Activated CD8-positive, alpha-beta T cell treated with anti-CD3 and anti-CD28 coated beads for 36 hours (primary cell): ENCODE measurements at regions not wholly inside any gene's neighbourhood (a gene's known extent, or its start where the extent isn't known, plus 50 kb on each side); places are given as distances from the start of the nearest gene placed in this dataset.

ENCODE experiments used
- ATAC-seq: fragments of 200-7000 bp; cut with Tn5 transposase; one replicate; pipeline ENCODE4 v1.10.0; 2021; ENCODE audit warnings: mild to moderate bottlenecking, moderate library complexity
- CTCF ChIA-PET: fragments of 350-600 bp; sonication (Branson Sonifier 250); formaldehyde crosslinking; loops from one replicate; lab custom pipeline; 2021; ENCODE audit warnings: antibody characterized with exemption; lab: Charles Lee
- POLR2A ChIA-PET: fragments of 350-600 bp; sonication (Branson Sonifier 250); formaldehyde crosslinking; loops from one replicate; lab custom pipeline; 2021; ENCODE audit warnings: antibody characterized with exemption; lab: Charles Lee
- DNase-seq: peaks from one replicate; pipeline ENCODE4 v3.0.0-alpha.2; 2020
- H3K27ac Mint-ChIP-seq: one replicate; pipeline ENCODE4 v1.8.0; 2021; ENCODE audit warnings: mild to moderate bottlenecking, mixed read lengths
- H3K27me3 Mint-ChIP-seq: one replicate; pipeline ENCODE4 v1.8.0; 2021; ENCODE audit warnings: mixed read lengths
- H3K36me3 Mint-ChIP-seq: one replicate; pipeline ENCODE4 v1.8.0; 2021; ENCODE audit warnings: low read depth, mixed read lengths
- H3K4me1 Mint-ChIP-seq: one replicate; pipeline ENCODE4 v1.8.0; 2021; ENCODE audit warnings: low read depth, mixed read lengths
- H3K4me3 Mint-ChIP-seq: one replicate; pipeline ENCODE4 v1.8.0; 2021; ENCODE audit warnings: mild to moderate bottlenecking, moderate library complexity, mixed read lengths
- H3K9me3 Mint-ChIP-seq: one replicate; pipeline ENCODE4 v1.8.0; 2021; ENCODE audit warnings: mixed read lengths
- intact Hi-C: fragments of 100-400 bp; cut with micrococcal nuclease; formaldehyde crosslinking; loops from one replicate; pipeline ENCODE4 v1.10.0; 2022
- TF ChIP-seq, protein P1 (sequence below): fragments of 200-600 bp; IDR thresholded peaks from one replicate; pipeline ENCODE4 v1.8.0; 2022; ENCODE audit warnings: antibody characterized with exemption, mild to moderate bottlenecking

DNA sequence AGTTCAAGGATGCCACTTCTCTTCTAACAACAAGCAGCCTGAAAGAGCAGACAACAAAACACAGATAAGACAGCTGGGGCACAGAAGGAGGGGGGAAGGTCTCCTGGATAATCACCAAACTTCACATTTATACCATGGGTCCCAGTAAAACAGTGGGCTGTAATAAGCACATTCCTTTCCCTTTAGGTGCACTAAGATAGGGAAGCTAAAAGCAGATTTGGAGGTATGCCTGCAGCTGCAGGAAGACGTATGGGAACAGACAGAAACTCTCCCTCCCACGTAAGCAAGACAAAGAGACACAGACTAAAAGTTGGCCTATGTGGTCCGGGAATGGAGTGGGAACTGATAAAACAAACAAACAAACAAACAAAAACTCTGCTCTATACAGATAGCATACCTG is 612.1 kb downstream of the MRPL39 start:
- ChIA-PET POLR2A (no interaction called here), CTCF (no interaction called here)
- Mint-ChIP-seq H3K36me3 (no peaks in the 10 kb centered on the region), H3K4me3 (no peak overlapping the region), H3K27me3 (no peaks in the 10 kb centered on the region), H3K9me3 (peaks cover 7% of the 10 kb centered on the region), H3K27ac (no peak overlapping the region), H3K4me1 (no peaks in the 10 kb centered on the region)
- intact Hi-C loops = no loop called here
- ATAC-seq = no peak
- TF ChIP-seq, protein P1, sequence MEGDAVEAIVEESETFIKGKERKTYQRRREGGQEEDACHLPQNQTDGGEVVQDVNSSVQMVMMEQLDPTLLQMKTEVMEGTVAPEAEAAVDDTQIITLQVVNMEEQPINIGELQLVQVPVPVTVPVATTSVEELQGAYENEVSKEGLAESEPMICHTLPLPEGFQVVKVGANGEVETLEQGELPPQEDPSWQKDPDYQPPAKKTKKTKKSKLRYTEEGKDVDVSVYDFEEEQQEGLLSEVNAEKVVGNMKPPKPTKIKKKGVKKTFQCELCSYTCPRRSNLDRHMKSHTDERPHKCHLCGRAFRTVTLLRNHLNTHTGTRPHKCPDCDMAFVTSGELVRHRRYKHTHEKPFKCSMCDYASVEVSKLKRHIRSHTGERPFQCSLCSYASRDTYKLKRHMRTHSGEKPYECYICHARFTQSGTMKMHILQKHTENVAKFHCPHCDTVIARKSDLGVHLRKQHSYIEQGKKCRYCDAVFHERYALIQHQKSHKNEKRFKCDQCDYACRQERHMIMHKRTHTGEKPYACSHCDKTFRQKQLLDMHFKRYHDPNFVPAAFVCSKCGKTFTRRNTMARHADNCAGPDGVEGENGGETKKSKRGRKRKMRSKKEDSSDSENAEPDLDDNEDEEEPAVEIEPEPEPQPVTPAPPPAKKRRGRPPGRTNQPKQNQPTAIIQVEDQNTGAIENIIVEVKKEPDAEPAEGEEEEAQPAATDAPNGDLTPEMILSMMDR = no peak
- DNase-seq = no peak

DNA sequence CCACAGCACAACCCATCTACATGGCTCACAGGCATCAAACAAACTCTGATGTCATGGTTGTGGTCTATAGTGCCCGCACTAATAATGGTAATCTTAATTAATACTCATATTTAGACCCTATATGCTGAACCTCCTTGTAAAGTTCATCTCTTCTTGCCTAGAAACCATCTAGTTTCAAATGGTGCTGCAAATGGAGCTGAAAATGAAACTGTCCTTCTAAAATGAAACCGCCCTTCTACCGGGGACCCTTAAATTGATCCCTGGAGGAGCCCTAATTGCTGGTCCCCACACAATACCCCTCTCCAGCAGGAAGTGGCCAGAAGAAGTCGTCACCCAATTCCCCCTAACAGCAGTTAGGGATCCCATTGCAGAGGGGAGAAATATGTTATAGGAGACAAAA is 612.6 kb downstream of the MRPL39 start:
- no peak for DNase-seq

DNA sequence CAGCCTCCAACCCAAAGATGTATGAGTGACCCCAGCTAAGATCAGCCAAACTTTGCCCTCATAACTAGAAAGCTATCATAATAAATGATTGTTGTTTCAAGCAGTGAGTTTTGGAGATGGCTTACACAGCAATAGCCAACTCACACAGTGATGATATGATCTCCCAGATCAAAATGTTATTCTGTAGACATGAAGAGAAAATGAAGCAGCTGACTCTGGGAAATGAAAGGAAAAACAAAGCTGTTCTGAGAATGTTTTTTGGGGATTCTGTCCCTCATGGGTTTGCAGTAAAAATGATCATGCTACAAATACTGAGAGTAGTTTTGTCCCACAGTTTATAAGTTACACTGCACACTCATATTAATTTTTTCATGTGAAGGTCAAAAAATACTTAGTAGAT is 617.8 kb downstream of the MRPL39 start:
- peaks cover 4% of the 10 kb centered on the region for H3K9me3 Mint-ChIP-seq
- intact Hi-C loops = no loop called here
- no peaks in the 10 kb centered on the region for H3K27me3 Mint-ChIP-seq
- no peaks in the 10 kb centered on the region for H3K4me1 Mint-ChIP-seq
- H3K27ac Mint-ChIP-seq = no peak overlapping the region
- CTCF ChIA-PET = no interaction called here
- TF ChIP-seq, protein P1 = no peak
- no peak overlapping the region for H3K4me3 Mint-ChIP-seq
- no peak for DNase-seq
- ATAC-seq = no peak
- H3K36me3 Mint-ChIP-seq = no peaks in the 10 kb centered on the region
- POLR2A ChIA-PET = interaction anchor here (0.7 kb wide), 1 partner anchor 535 kb away, joined by 5 read pairs; no protein-coding TSS in a partner anchor

More for the DNA sequence above, 612.6 kb downstream of the MRPL39 start:
- Mint-ChIP-seq H3K9me3 (peaks cover 7% of the 10 kb centered on the region), H3K27ac (no peak overlapping the region), H3K36me3 (no peaks in the 10 kb centered on the region), H3K4me3 (no peak overlapping the region), H3K27me3 (no peaks in the 10 kb centered on the region), H3K4me1 (no peaks in the 10 kb centered on the region)
- POLR2A ChIA-PET = no interaction called here
- no peak for ATAC-seq
- intact Hi-C loops = no loop called here
- TF ChIP-seq, protein P1 = no peak
- CTCF ChIA-PET = no interaction called here

DNA sequence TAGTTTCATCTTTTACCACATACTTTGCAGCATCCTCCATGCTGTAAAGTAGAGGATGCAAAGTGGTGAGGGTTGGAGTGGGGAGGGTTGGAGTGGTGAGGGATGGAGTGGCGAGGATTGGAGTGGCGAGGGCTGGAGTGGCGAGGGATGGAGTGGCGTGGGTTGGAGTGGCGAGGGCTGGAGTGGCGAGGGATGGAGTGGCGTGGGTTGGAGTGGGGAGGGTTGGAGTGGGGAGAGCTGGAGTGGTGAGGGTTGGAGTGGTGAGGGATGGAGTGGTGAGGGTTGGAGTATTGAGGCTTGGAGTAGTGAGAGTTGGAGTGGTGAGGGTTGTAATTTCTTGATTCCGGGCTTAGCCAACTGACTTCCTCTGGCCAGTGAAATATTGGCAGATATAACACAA is 618.3 kb downstream of the MRPL39 start:
- H3K9me3 Mint-ChIP-seq = peaks cover 4% of the 10 kb centered on the region
- TF ChIP-seq, protein P1 = no peak
- ATAC-seq (no peak), DNase-seq (no peak)
- no peak overlapping the region for H3K4me3 Mint-ChIP-seq
- ChIA-PET CTCF (no interaction called here), POLR2A (no interaction called here)
- H3K27ac Mint-ChIP-seq = no peak overlapping the region
- H3K4me1 Mint-ChIP-seq = no peaks in the 10 kb centered on the region
- no peaks in the 10 kb centered on the region for H3K36me3 Mint-ChIP-seq
- intact Hi-C loops = no loop called here
- H3K27me3 Mint-ChIP-seq = no peaks in the 10 kb centered on the region

DNA sequence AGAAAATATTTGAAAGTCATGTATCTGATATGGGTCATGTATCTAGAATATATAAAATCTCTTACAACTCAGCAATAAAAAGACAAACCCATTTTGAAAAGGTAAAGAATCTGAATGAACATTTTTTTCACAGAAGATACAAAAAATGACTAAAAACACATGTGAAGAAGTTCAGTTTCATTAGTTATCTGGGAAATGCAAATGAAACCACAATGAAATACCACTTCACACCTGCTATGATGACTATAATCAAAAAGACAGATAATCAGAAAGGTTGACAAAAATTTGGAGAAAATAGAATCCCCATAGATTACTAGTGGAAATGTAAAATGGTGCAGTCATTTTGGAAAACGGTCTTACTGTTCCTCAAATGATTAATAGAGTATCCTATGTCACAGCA is 631.0 kb downstream of the MRPL39 start:
- Mint-ChIP-seq H3K27me3 (no peaks in the 10 kb centered on the region), H3K4me1 (no peaks in the 10 kb centered on the region), H3K4me3 (no peak overlapping the region), H3K36me3 (no peaks in the 10 kb centered on the region), H3K9me3 (peaks cover 8% of the 10 kb centered on the region), H3K27ac (no peak overlapping the region)
- ATAC-seq (no peak), DNase-seq (no peak)
- TF ChIP-seq, protein P1 = no peak
- CTCF ChIA-PET = no interaction called here
- intact Hi-C loops = no loop called here
- POLR2A ChIA-PET = no interaction called here
